ENCODE measurements at regions not wholly inside any gene's neighbourhood (a gene's known extent, or its start where the extent isn't known, plus 50 kb on each side); places are given as distances from the start of the nearest gene placed in this dataset.

- no peaks in the 10 kb centered on the region for H3K36me3 ChIP-seq
- H3K4me1 ChIP-seq: no peaks in the 10 kb centered on the region
- intact Hi-C loops (cut with DNase I): no loop called here
- no peak for TF ChIP-seq POLR2A (IDR thresholded peaks at IDR 0.05)
- no peak for TF ChIP-seq POLR2AphosphoS5 (IDR thresholded peaks at IDR 0.05; ENCODE audit: insufficient read depth in 1 of 2, low read depth in 1 of 2)
- TF ChIP-seq CTCF (IDR thresholded peaks at IDR 0.05): no peak
- no peak overlapping the region for H3K27ac ChIP-seq
- H3K4me3 ChIP-seq: no peak overlapping the region
- H3K9me3 ChIP-seq: no peaks in the 10 kb centered on the region
- no peaks in the 10 kb centered on the region for H3K27me3 ChIP-seq
- DNase-seq (ENCODE audit: extremely low spot score in 2 of 2): no peak
Measured at GRCh38 chr1:115142616-115143015, 53.3 kb upstream of the TSPAN2 start.

- Histone ChIP-seq H3K36me3 (no peaks in the 10 kb centered on the region), H3K4me1 (no peaks in the 10 kb centered on the region), H3K27ac (no peak overlapping the region), H3K4me3 (no peak overlapping the region), H3K9me3 (no peaks in the 10 kb centered on the region), H3K27me3 (no peaks in the 10 kb centered on the region)
- TF ChIP-seq CTCF (IDR thresholded peaks at IDR 0.05) (no peak), POLR2AphosphoS5 (IDR thresholded peaks at IDR 0.05; ENCODE audit: insufficient read depth in 1 of 2, low read depth in 1 of 2) (no peak), POLR2A (IDR thresholded peaks at IDR 0.05) (no peak)
- intact Hi-C loops (cut with DNase I): no loop called here
- DNase-seq (ENCODE audit: extremely low spot score in 2 of 2): no peak
Measured at GRCh38 chr1:115141145-115141454, 51.8 kb upstream of the TSPAN2 start.

- peak in 1 of 2 donors; percentile 77 for DNase-seq (ENCODE audit: extremely low spot score in 2 of 2)
- Histone ChIP-seq H3K4me1 (peaks cover under 1% of the 10 kb centered on the region), H3K27ac (no peak overlapping the region), H3K36me3 (no peaks in the 10 kb centered on the region), H3K4me3 (no peak overlapping the region), H3K9me3 (no peaks in the 10 kb centered on the region), H3K27me3 (no peaks in the 10 kb centered on the region)
- intact Hi-C loops (cut with DNase I): no loop called here
- TF ChIP-seq POLR2A (IDR thresholded peaks at IDR 0.05) (no peak), POLR2AphosphoS5 (IDR thresholded peaks at IDR 0.05; ENCODE audit: insufficient read depth in 1 of 2, low read depth in 1 of 2) (no peak), CTCF (IDR thresholded peaks at IDR 0.05) (no peak)
Measured at GRCh38 chr1:115140442-115141144, 51.3 kb upstream of the TSPAN2 start.

- Histone ChIP-seq H3K27me3 (no peaks in the 10 kb centered on the region), H3K27ac (no peak overlapping the region), H3K4me1 (peaks cover 12% of the 10 kb centered on the region), H3K36me3 (no peaks in the 10 kb centered on the region), H3K4me3 (no peak overlapping the region), H3K9me3 (no peaks in the 10 kb centered on the region)
- TF ChIP-seq POLR2AphosphoS5 (IDR thresholded peaks at IDR 0.05; ENCODE audit: insufficient read depth in 1 of 2, low read depth in 1 of 2): no peak
- no peak for TF ChIP-seq CTCF (IDR thresholded peaks at IDR 0.05)
- TF ChIP-seq POLR2A (IDR thresholded peaks at IDR 0.05): no peak
- peak in 1 of 2 donors; percentile 64 for DNase-seq (ENCODE audit: extremely low spot score in 2 of 2)
- intact Hi-C loops (cut with DNase I): loop anchor here (2.0 to 5.0 kb wide), 2 partner anchors 328 to 457 kb away; no protein-coding TSS in a partner anchor
Measured at GRCh38 chr1:115139381-115139780, 50.1 kb upstream of the TSPAN2 start.
